ENCODE measurements at regions not wholly inside any gene's neighbourhood (a gene's known extent, or its start where the extent isn't known, plus 50 kb on each side); places are given as distances from the start of the nearest gene placed in this dataset.

- no peak for DNase-seq
These were observed 218.1 kb upstream of the KCNJ16 start for GRCh38 chr17:69856946-69857345.

- DNase-seq, result no peak
These were observed 217.6 kb upstream of the KCNJ16 start for GRCh38 chr17:69857412-69857835.

GRCh38 chr17:69858460-69858859 lies 216.6 kb upstream of the KCNJ16 start:
- no peak for DNase-seq

- no peak for DNase-seq
These were observed 214.8 kb upstream of the KCNJ16 start for GRCh38 chr17:69860142-69860680.

DNA sequence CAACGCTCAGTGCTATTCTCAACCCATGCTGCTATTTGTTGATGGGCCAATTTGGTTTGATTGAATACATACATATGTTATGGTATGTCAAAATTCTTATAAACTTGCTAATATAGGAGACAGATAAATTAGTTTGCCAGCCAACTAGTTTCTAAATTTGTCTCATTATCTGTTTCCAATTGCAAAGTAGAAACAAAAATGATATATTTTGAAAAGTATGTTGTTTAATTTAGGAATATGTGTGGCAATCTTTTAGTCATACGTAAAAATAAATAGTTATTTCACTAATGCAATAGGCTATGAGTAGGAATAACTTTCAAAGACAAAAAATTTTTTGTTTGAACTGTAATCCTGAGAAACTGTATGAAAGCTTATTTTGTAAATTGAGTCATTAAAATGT lies 210.6 kb upstream of the KCNJ16 start:
- DNase-seq, result no peak

GRCh38 chr17:69869667-69870066 lies 205.4 kb upstream of the KCNJ16 start:
- DNase-seq, result no peak

DNA sequence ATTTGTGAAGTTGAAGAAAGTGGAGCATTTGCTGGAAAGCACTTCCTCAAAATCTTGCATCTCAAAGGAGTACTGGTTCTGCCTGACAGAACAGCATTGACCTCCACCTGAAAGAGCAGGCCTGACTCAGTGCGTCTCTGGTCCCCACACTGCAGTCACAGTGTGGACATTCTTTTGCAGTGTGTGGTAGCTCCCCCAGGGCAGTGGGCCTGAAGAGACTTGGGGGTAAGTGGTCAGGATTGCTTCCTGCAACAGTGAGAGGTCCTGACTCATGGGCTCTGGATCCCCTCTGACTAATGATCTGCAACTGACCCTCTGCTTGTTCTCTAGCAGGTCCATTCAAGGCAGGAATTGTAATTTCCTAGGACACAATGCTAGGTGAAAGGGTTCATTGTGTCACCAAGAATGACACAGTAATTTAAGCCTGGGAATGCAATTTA lies 204.9 kb upstream of the KCNJ16 start:
- no peak for DNase-seq

DNA sequence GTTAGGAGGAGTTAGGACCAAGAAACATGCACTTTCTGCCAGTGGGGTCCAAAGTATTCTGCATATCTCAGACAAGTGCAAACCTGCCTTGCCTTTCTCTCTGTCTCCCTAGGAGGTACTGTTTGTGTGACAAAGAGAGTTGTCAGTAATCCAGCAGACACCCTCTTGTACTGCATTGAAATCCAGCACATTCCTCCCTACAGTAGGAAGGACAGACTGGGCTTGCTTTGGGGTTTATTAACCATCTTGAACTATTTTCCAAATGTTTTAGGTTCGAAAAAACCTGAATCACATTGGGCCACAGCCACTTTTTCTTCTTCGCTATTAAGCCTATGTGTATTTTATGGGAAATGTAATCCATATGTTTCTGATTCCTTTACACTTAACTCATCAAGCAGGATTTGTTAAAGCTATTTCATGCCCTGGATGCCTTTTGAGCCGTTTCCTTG lies 204.2 kb upstream of the KCNJ16 start:
- no peak for DNase-seq

- no peak for DNase-seq
These were observed 203.7 kb upstream of the KCNJ16 start for GRCh38 chr17:69871318-69871717.

GRCh38 chr17:69872675-69873262 lies 202.3 kb upstream of the KCNJ16 start:
- no peak for DNase-seq

GRCh38 chr17:69874175-69874670 lies 200.8 kb upstream of the KCNJ16 start:
- no peak for DNase-seq

DNA sequence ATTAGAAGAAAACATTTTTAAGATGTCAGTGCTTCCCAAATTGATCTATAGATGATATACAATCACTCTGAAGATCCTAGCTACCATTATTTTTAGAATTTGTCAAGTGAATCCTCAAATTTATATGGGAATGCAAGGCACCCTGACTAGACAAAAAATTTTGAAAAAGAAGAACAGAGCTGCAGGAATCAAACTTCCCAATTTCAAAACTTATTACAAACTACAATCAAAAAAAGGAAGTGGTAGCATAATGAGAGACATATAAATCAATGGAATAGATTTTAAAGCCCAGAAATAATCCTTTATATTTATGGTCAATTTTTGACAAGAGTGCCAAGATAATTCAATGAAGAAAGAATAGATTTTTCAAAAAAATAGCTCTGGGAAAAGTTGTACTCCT lies 198.3 kb upstream of the KCNJ16 start:
- DNase-seq, result no peak

- DNase-seq, result no peak
These were observed 196.4 kb upstream of the KCNJ16 start for GRCh38 chr17:69878661-69879060.

DNA sequence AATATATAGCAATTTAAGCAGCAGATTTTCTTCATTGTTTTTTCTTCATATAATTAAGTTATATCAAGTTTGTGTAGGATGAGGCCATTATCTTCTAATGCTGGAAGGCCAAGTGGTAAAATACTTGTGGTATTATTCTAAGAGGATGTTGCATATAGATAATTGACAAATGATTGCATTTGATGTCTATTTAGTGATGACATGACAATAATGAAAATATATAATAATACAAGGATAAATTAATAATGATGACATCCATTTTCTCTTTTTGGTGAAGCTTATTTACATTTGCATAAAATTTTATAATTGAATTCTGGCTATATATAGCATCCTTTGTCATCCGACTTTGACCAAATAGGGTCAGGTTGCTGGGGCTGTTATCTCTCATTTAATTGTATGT lies 195.4 kb upstream of the KCNJ16 start:
- DNase-seq, result no peak

GRCh38 chr17:69880591-69881112 lies 194.4 kb upstream of the KCNJ16 start:
- no peak for DNase-seq

DNA sequence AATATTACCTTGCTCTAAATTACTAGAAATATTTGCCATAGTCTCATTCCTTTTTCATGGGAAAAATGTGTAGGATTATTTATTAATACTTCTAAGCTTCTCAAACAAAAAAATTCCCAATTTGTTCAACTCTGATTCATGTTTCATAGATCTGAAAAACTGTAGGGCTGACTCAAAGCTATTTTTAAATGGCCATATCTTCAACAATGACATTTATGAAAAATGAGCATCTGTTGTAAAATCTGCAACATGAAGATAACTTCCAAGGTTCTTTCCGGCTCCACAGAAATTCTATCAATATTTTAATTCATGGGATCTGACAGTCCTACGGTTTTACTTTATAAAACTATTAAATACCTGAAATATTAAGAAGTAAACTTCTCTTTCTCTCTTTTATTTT lies 192.7 kb upstream of the KCNJ16 start:
- DNase-seq, result no peak

DNA sequence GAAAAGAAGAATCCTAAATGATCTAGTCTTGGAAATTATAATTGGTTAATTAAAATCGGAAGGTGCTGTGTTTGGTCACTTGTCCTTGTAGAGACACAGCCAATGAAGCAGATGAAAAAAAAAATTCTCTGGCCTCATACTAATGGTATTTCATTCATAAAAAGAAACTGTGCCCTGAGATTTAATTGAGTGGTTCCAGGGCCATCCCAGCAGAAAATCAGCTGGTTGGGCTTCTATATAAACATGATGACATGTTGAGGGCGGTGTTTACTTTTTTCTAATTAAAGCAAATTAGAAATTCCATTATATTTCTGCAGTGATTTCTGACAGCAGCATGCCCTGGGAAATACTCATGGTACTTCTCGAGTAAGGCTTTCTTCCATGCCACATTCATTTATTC lies 191.9 kb upstream of the KCNJ16 start:
- no peak for DNase-seq

DNA sequence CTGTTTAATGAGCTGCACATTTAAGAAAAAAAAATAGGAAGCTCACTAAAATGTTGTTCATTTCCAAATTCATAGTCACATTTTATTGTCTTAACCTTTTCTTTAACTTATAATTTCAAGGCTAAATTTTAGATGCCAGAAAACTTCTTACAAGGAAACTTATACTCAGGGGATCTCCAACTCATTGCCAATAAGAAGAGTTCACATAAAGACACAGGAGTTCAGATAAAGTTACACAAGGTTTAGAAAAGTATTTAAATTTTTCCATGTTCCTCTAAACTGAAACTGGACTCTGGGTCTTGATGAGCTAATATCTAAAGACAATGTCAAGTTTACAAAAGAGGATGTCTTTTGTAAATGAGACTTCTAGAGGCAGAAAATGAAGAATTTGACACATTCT lies 190.7 kb upstream of the KCNJ16 start:
- no peak for DNase-seq

- no peak for DNase-seq
These were observed 190.2 kb upstream of the KCNJ16 start for GRCh38 chr17:69884846-69885245.

DNA sequence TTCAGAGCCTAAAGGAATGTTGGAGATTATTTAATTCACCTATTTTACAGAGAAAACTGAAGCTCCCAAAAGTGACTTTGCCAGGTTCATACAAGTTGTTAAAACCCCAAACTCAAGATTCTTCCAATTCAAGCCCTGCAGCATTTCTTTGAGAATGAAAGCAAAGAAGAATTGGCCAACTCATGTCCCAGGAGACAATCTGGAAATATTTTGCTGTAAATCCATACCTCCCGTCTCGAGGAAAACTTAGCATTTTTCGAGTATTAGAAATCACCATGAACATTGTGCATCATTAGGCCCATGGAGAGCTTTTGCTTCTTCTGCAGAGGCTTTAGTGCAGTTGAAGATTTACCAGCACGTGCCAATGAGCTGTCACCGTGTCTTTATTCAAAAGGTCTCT lies 176.4 kb upstream of the KCNJ16 start:
- DNase-seq, result no peak

GRCh38 chr17:69900101-69900500 lies 174.9 kb upstream of the KCNJ16 start:
- no peak for DNase-seq

DNA sequence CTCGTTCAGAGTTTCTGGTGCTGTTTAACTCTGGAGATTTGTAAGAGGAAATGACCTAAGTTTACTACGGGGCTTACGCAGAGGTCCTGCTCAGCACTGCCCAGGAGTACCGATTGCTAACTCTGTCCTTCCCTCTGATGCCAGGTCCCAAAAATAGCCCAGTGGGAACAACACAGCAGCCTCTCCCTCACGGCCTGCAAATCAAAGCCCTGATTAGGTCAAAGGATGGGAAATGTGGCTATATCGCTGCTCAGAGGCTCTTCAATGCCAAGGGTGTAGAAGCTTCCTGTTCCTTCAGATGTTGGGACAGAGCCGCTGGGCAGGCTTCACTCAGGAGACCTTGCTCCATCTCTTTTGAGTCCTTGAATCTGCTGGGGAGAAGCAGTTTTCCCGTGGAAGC lies 174.2 kb upstream of the KCNJ16 start:
- no peak for DNase-seq

GRCh38 chr17:69906306-69906705 lies 168.7 kb upstream of the KCNJ16 start:
- DNase-seq, result no peak

GRCh38 chr17:69907132-69907847 lies 167.7 kb upstream of the KCNJ16 start:
- DNase-seq, result no peak

Measured in activated CD4-positive, alpha-beta T cell treated with anti-CD3 and anti-CD28 coated beads, Interleukin-2, Interleukin-6, amounts not matched to agents 100 ng/mL and 50 ng/mL, durations not matched to agents 16 hours and 8 hours (primary cell).